ENCODE measurements at regions not wholly inside any gene's neighbourhood (a gene's known extent, or its start where the extent isn't known, plus 50 kb on each side); places are given as distances from the start of the nearest gene placed in this dataset.

GRCh38 chr17:36717088-36717487, 115.7 kb downstream of the MRM1 start:
- no peak overlapping the region for H3K27ac ChIP-seq (ENCODE audit: low read depth, low read length)
- DNase-seq (ENCODE audit: low read depth in 1 of 2, low spot score in 2 of 2) (no peak), FAIRE-seq (no peak)
- H3K14ac ChIP-seq (ENCODE audit: insufficient read length), result no peak overlapping the region
- H2BK15ac ChIP-seq (ENCODE audit: low read length), result no peak overlapping the region
- no peak overlapping the region for H3K4me3 ChIP-seq (ENCODE audit: extremely low read depth in 1 of 4, insufficient read depth in 2 of 4, low read depth in 3 of 4, low read length in 4 of 4)
- no peak overlapping the region for H3K4me2 ChIP-seq (ENCODE audit: insufficient read depth in 1 of 2, low read depth in 2 of 2, low read length in 2 of 2)
- H4K91ac ChIP-seq (replicated peaks; ENCODE audit: insufficient read length, low read length), result no peak overlapping the region
- H3K23ac ChIP-seq (ENCODE audit: insufficient read length), result no peak overlapping the region
- no peak overlapping the region for H2AFZ ChIP-seq (ENCODE audit: low read length)
- no peaks in the 10 kb centered on the region for H4K20me1 ChIP-seq (replicated peaks in 1 of 2; ENCODE audit: control insufficient read depth in 1 of 2, insufficient read depth in 2 of 2, low read length in 2 of 2)
- H2BK12ac ChIP-seq (ENCODE audit: low read depth, low read length), result no peak overlapping the region
- POLR2A ChIA-PET (ENCODE audit: partially characterized antibody), result interaction anchor here (1.3 kb wide), 1 partner anchor 24 kb away, joined by 4 read pairs; no protein-coding TSS in a partner anchor
- CTCF ChIA-PET (ENCODE audit: partially characterized antibody), result interaction anchor here (1.0 to 2.2 kb wide), 6 partner anchors 9 to 128 kb away, joined by 3 to 15 read pairs (median 4); no protein-coding TSS in a partner anchor
- no peaks in the 10 kb centered on the region for H3K27me3 ChIP-seq (replicated peaks in 1 of 4; ENCODE audit: control insufficient read depth in 3 of 4, extremely low read depth in 1 of 4, insufficient read depth in 3 of 4, low read length in 3 of 4)
- H4K5ac ChIP-seq (ENCODE audit: insufficient read length, low read depth, low read length), result no peak overlapping the region
- no peaks in the 10 kb centered on the region for H3K79me2 ChIP-seq (ENCODE audit: control insufficient read depth in 1 of 2, insufficient read depth in 2 of 2, low read length in 2 of 2)
- H3K79me1 ChIP-seq (ENCODE audit: low read depth, low read length), result no peaks in the 10 kb centered on the region
- no peak overlapping the region for H2AK5ac ChIP-seq (ENCODE audit: low read depth, low read length)
- WGBS, 2 experiments (ENCODE audit: extremely low coverage in 1 of 2, insufficient coverage in 1 of 2, insufficient read length in 1 of 2, insufficient replicate concordance in 2 of 2, low coverage in 1 of 2, low lambda C conversion rate in 2 of 2, missing lambda C conversion rate in 1 of 2), result 94% methylated on average over 3 of the region's 3 CpGs; no CpG with 5 or more reads in 1 of the 2 experiments
- H3K4me1 ChIP-seq (replicated peaks in 1 of 4; ENCODE audit: control insufficient read depth in 3 of 4, insufficient read depth in 4 of 4, low read length in 3 of 4), result peaks cover 3 to 6% (median 6%) of the 10 kb centered on the region in 4 experiments; a peak in 4 of 7 replicates
- no peak overlapping the region for H2BK5ac ChIP-seq (ENCODE audit: low read depth, low read length)
- H3K9ac ChIP-seq (replicated peaks in 1 of 4; ENCODE audit: extremely low read depth in 1 of 4, low read depth in 3 of 4, low read length in 3 of 4), result no peak overlapping the region
- no peak overlapping the region for H3K4ac ChIP-seq (replicated peaks; ENCODE audit: insufficient read length, low read depth, low read length)
- no peak overlapping the region for H3K18ac ChIP-seq (ENCODE audit: extremely low read depth, low read length)
- H3K9me3 ChIP-seq (ENCODE audit: insufficient read depth in 2 of 2, low read depth in 1 of 2, low read length in 1 of 2), result no peaks in the 10 kb centered on the region
- H2BK120ac ChIP-seq (replicated peaks; ENCODE audit: low read depth, low read length), result no peak overlapping the region
- H3K23me2 ChIP-seq (ENCODE audit: low read depth, low read length), result peaks cover 2% of the 10 kb centered on the region; the same call in 1 of the 2 replicates
- H2BK20ac ChIP-seq (ENCODE audit: low read length), result no peak overlapping the region
- no peak overlapping the region for H3K56ac ChIP-seq (replicated peaks; ENCODE audit: insufficient read length, low read depth, low read length)
- no peaks in the 10 kb centered on the region for H3K36me3 ChIP-seq (ENCODE audit: control insufficient read depth in 2 of 4, insufficient read depth in 4 of 4, low read length in 3 of 4)
- H4K8ac ChIP-seq (ENCODE audit: extremely low read depth, insufficient read depth, low read length), result no peak overlapping the region
- no peak for TF ChIP-seq RNF2 (IDR thresholded peaks at IDR 0.05; ENCODE audit: borderline replicate concordance, low read depth, low read length, missing control alignments, poor library complexity, severe bottlenecking)
- no peak for TF ChIP-seq CREB1 (IDR thresholded peaks at IDR 0.05)
- TF ChIP-seq CBX5 (IDR thresholded peaks at IDR 0.05; ENCODE audit: low read depth, low read length), result no peak
- no peak for TF ChIP-seq POU5F1 (IDR thresholded peaks at IDR 0.05; ENCODE audit: low read depth, low read length)
- TF ChIP-seq SIN3A (conservative IDR thresholded peaks at IDR 0.05 in 1 of 2, IDR thresholded peaks at IDR 0.05 in 1 of 2; ENCODE audit: low read depth in 1 of 2, low read length in 2 of 2), result no peak
- TF ChIP-seq TCF12 (IDR thresholded peaks at IDR 0.05; ENCODE audit: low read depth, low read length), result no peak
- TF ChIP-seq, protein P1, sequence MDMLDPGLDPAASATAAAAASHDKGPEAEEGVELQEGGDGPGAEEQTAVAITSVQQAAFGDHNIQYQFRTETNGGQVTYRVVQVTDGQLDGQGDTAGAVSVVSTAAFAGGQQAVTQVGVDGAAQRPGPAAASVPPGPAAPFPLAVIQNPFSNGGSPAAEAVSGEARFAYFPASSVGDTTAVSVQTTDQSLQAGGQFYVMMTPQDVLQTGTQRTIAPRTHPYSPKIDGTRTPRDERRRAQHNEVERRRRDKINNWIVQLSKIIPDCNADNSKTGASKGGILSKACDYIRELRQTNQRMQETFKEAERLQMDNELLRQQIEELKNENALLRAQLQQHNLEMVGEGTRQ (IDR thresholded peaks at IDR 0.05; ENCODE audit: low read length), result no peak
- no peak for TF ChIP-seq GABPA (IDR thresholded peaks at IDR 0.05; ENCODE audit: borderline replicate concordance, insufficient read depth, low read length)
- TF ChIP-seq SRF (IDR thresholded peaks at IDR 0.05; ENCODE audit: low read depth, low read length), result no peak
- TF ChIP-seq, protein P2, sequence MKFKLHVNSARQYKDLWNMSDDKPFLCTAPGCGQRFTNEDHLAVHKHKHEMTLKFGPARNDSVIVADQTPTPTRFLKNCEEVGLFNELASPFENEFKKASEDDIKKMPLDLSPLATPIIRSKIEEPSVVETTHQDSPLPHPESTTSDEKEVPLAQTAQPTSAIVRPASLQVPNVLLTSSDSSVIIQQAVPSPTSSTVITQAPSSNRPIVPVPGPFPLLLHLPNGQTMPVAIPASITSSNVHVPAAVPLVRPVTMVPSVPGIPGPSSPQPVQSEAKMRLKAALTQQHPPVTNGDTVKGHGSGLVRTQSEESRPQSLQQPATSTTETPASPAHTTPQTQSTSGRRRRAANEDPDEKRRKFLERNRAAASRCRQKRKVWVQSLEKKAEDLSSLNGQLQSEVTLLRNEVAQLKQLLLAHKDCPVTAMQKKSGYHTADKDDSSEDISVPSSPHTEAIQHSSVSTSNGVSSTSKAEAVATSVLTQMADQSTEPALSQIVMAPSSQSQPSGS (IDR thresholded peaks at IDR 0.05; ENCODE audit: low read length), result no peak
